Mesendoderm (in vitro differentiated cells): ENCODE measurements at regions not wholly inside any gene's neighbourhood (a gene's known extent, or its start where the extent isn't known, plus 50 kb on each side); places are given as distances from the start of the nearest gene placed in this dataset.

Experiments used
- DNase-seq: peaks from one replicate; pipeline ENCODE4 v3.0.0; 2013
- H2AK5ac ChIP-seq: 2 replicates; pipeline ENCODE4 v1.6.1; 2013; ENCODE audit warnings: low read length, inconsistent platforms
- H2BK120ac ChIP-seq: 2 replicates; pipeline ENCODE4 v1.6.1; 2013; ENCODE audit warnings: low read depth, mild to moderate bottlenecking, low read length, moderate library complexity, mixed read lengths
- H2BK15ac ChIP-seq: replicated peaks from 2 replicates; pipeline ENCODE4 v1.6.1; 2013; ENCODE audit warnings: low read depth, mild to moderate bottlenecking, moderate library complexity
- H2BK5ac ChIP-seq: 2 replicates; pipeline ENCODE4 v1.6.1; 2013; ENCODE audit warnings: low read length, inconsistent platforms
- H3K18ac ChIP-seq: 2 replicates; pipeline ENCODE4 v1.6.1; 2013; ENCODE audit warnings: mild to moderate bottlenecking, low read length, mixed read lengths
- H3K23ac ChIP-seq: one replicate; pipeline ENCODE4 v1.6.1; 2013; ENCODE audit warnings: low read length
- H3K27ac ChIP-seq: 2 replicates; pipeline ENCODE4 v1.5.1; 2013; ENCODE audit warnings: low read depth, mild to moderate bottlenecking, inconsistent platforms, low read length, moderate library complexity
- H3K27me3 ChIP-seq: 2 replicates; pipeline ENCODE4 v1.6.1; 2013; ENCODE audit warnings: low read length, control low read depth, mild to moderate bottlenecking, inconsistent platforms; ENCODE audit not compliant: insufficient read depth, poor library complexity
- H3K36me3 ChIP-seq: 2 replicates; pipeline ENCODE4 v1.6.1; 2013; ENCODE audit warnings: low read length, inconsistent platforms; ENCODE audit not compliant: control insufficient read depth, insufficient read depth
- H3K4ac ChIP-seq: one replicate; pipeline ENCODE4 v1.6.1; 2013; ENCODE audit warnings: low read depth, mild to moderate bottlenecking, low read length, moderate library complexity
- H3K4me1 ChIP-seq: 2 replicates; pipeline ENCODE4 v1.6.1; 2013; ENCODE audit warnings: low read depth, low read length, inconsistent platforms; ENCODE audit not compliant: control insufficient read depth
- H3K4me2 ChIP-seq: 2 replicates; pipeline ENCODE4 v1.6.1; 2013; ENCODE audit warnings: low read length
- H3K4me3 ChIP-seq: 2 replicates; pipeline ENCODE4 v1.5.1; 2013; ENCODE audit warnings: mild to moderate bottlenecking, low read length
- H3K56ac ChIP-seq: one replicate; pipeline ENCODE4 v1.6.1; 2013; ENCODE audit warnings: low read length
- H3K79me1 ChIP-seq: 2 replicates; pipeline ENCODE4 v1.6.1; 2013; ENCODE audit warnings: low read length, inconsistent platforms
- H3K79me2 ChIP-seq: 2 replicates; pipeline ENCODE4 v1.6.1; 2013; ENCODE audit warnings: mild to moderate bottlenecking, low read length; ENCODE audit not compliant: control insufficient read depth, insufficient read depth
- H3K9ac ChIP-seq: 2 replicates; pipeline ENCODE4 v1.6.1; 2013; ENCODE audit warnings: low read length, inconsistent platforms
- H4K5ac ChIP-seq: one replicate; pipeline ENCODE4 v1.6.1; 2013; ENCODE audit warnings: low read length
- H4K8ac ChIP-seq: one replicate; pipeline ENCODE4 v1.6.1; 2013; ENCODE audit warnings: low read depth, mild to moderate bottlenecking, control low read depth, low read length, moderate library complexity
- WGBS: extraction: QIAGEN DNeasy Blood & Tissue Kit; methylation state at CpG from one replicate; pipeline ENCODE4 v1.1.7; 2013; ENCODE audit warnings: low lambda C conversion rate, missing lambda C conversion rate; ENCODE audit not compliant: insufficient coverage; ENCODE audit errors: extremely low coverage; 5-methylcytosine and 5-hydroxymethylcytosine counted together

DNA sequence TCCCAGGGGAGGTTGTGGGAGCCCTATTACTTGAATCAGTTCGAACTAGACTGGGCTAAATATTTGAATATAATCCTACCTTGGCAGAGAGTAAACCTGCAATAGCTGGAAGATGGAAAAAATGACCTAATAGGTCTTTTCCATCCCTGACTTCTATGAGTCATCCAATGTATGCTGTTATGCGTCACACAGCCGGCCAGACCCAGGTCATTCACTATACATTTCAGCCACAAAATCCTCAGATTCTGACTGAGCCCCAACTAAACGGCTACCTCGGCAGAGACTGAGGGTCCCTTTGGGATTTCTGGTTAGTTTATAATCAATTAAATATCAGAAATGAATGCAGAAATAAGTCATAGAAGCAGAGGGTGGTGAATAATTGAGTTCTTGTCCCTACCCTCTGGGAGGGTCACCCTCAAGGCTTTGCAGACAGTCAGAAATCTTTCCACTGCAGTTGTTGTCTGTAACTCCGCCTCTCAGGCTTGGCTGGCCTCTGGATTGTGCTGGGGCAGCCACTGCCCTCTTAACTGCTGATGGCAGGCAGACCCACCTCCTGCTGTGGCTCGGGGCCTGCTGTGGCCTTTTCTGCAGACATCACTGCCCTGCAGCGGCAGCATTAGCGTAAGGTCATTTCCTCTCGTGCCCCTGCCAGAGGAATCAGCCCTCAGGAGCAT lies 240.5 kb downstream of the TGFB2 start:
- Histone ChIP-seq H3K79me1 (no peaks in the 10 kb centered on the region), H3K4me1 (no peaks in the 10 kb centered on the region), H2AK5ac (no peak overlapping the region), H3K4me2 (no peak overlapping the region), H3K27me3 (no peaks in the 10 kb centered on the region), H3K4me3 (no peak overlapping the region), H3K56ac (no peak overlapping the region), H3K79me2 (no peaks in the 10 kb centered on the region), H4K8ac (no peak overlapping the region), H3K23ac (no peak overlapping the region), H4K5ac (no peak overlapping the region), H3K4ac (no peak overlapping the region), H2BK15ac (no peak overlapping the region), H2BK120ac (no peak overlapping the region), H2BK5ac (no peak overlapping the region), H3K27ac (peak overlapping the region; percentile 74), H3K36me3 (no peaks in the 10 kb centered on the region), H3K9ac (no peak overlapping the region), H3K18ac (peak overlapping the region; percentile 34)
- WGBS, result no CpG with 5 or more reads among the region's 10 CpGs
- DNase-seq, result peak; percentile 94

GRCh38 chr1:218587900-218588299 lies 242.8 kb downstream of the TGFB2 start:
- Histone ChIP-seq H3K4ac (no peak overlapping the region), H3K36me3 (no peaks in the 10 kb centered on the region), H4K5ac (no peak overlapping the region), H3K4me3 (no peak overlapping the region), H2BK5ac (no peak overlapping the region), H3K9ac (no peak overlapping the region), H3K56ac (no peak overlapping the region), H3K4me1 (no peaks in the 10 kb centered on the region), H3K27me3 (no peaks in the 10 kb centered on the region), H3K27ac (no peak overlapping the region), H3K18ac (no peak overlapping the region), H3K23ac (no peak overlapping the region), H2BK15ac (no peak overlapping the region), H3K4me2 (no peak overlapping the region), H2BK120ac (no peak overlapping the region), H3K79me1 (no peaks in the 10 kb centered on the region), H3K79me2 (no peaks in the 10 kb centered on the region), H2AK5ac (no peak overlapping the region), H4K8ac (no peak overlapping the region)
- WGBS, result no CpG with 5 or more reads among the region's 2 CpGs
- no peak for DNase-seq

DNA sequence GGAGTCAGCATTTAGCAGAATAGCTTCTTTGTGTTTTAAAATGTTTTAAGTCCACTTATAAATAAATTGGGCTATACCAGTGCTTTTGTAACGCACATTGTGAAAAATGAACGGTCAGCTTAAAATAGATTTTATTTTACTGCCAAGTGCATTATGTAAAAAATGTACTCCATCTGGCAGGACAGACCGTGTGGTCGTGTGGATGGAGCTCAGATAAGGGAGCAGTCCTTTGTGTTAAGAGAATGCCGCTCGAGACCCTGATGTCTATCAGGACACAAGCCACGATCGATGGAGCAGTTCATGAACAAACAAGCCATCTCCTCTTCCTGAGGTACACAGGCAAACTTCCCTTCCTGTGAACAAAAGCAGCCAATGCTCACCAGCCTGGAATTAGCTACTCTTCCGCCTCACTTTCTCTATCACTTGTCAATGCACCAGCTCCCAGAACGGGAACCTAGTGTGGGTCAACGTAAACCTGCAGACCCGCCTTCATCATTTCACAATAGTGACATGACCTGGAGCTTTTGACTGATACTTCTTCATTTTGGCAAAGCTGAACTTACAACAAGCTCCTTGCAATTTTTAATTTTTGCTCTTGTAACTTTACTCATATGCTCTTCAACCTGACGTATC lies 243.5 kb downstream of the TGFB2 start:
- no peak overlapping the region for H3K27ac ChIP-seq
- no peak overlapping the region for H3K9ac ChIP-seq
- no peak overlapping the region for H2BK120ac ChIP-seq
- no peak overlapping the region for H4K5ac ChIP-seq
- H4K8ac ChIP-seq, result no peak overlapping the region
- no peaks in the 10 kb centered on the region for H3K79me1 ChIP-seq
- no peak overlapping the region for H2AK5ac ChIP-seq
- no peaks in the 10 kb centered on the region for H3K4me1 ChIP-seq
- H3K4ac ChIP-seq, result no peak overlapping the region
- H3K18ac ChIP-seq, result no peak overlapping the region
- no peaks in the 10 kb centered on the region for H3K79me2 ChIP-seq
- H3K4me2 ChIP-seq, result no peak overlapping the region
- H2BK5ac ChIP-seq, result no peak overlapping the region
- no peak overlapping the region for H2BK15ac ChIP-seq
- WGBS, result no CpG with 5 or more reads among the region's 13 CpGs
- no peak overlapping the region for H3K4me3 ChIP-seq
- no peak overlapping the region for H3K23ac ChIP-seq
- no peaks in the 10 kb centered on the region for H3K36me3 ChIP-seq
- no peaks in the 10 kb centered on the region for H3K27me3 ChIP-seq
- DNase-seq, result no peak
- no peak overlapping the region for H3K56ac ChIP-seq

GRCh38 chr1:218589487-218589886 lies 244.4 kb downstream of the TGFB2 start:
- no peak overlapping the region for H3K9ac ChIP-seq
- no peak overlapping the region for H4K8ac ChIP-seq
- H2BK15ac ChIP-seq, result no peak overlapping the region
- H3K4ac ChIP-seq, result no peak overlapping the region
- no CpG with 5 or more reads among the region's 6 CpGs for WGBS
- no peaks in the 10 kb centered on the region for H3K79me2 ChIP-seq
- H3K56ac ChIP-seq, result no peak overlapping the region
- H3K23ac ChIP-seq, result no peak overlapping the region
- H3K4me1 ChIP-seq, result no peaks in the 10 kb centered on the region
- DNase-seq, result no peak
- no peaks in the 10 kb centered on the region for H3K27me3 ChIP-seq
- H3K18ac ChIP-seq, result no peak overlapping the region
- H3K4me2 ChIP-seq, result no peak overlapping the region
- no peaks in the 10 kb centered on the region for H3K36me3 ChIP-seq
- no peak overlapping the region for H2BK120ac ChIP-seq
- H3K27ac ChIP-seq, result no peak overlapping the region
- H4K5ac ChIP-seq, result no peak overlapping the region
- H3K4me3 ChIP-seq, result no peak overlapping the region
- H2BK5ac ChIP-seq, result no peak overlapping the region
- H3K79me1 ChIP-seq, result no peaks in the 10 kb centered on the region
- no peak overlapping the region for H2AK5ac ChIP-seq

- Histone ChIP-seq H3K4me3 (no peak overlapping the region), H2BK120ac (no peak overlapping the region), H3K79me1 (no peaks in the 10 kb centered on the region), H2BK15ac (no peak overlapping the region), H3K27me3 (no peaks in the 10 kb centered on the region), H3K9ac (no peak overlapping the region), H3K4me2 (no peak overlapping the region), H3K4me1 (no peaks in the 10 kb centered on the region), H3K79me2 (no peaks in the 10 kb centered on the region), H3K36me3 (no peaks in the 10 kb centered on the region), H4K5ac (no peak overlapping the region), H3K4ac (no peak overlapping the region), H3K27ac (no peak overlapping the region), H3K56ac (no peak overlapping the region), H2AK5ac (no peak overlapping the region), H3K23ac (no peak overlapping the region), H3K18ac (no peak overlapping the region), H2BK5ac (no peak overlapping the region), H4K8ac (no peak overlapping the region)
- no peak for DNase-seq
Measured at GRCh38 chr1:218591966-218592365, 246.8 kb downstream of the TGFB2 start.

- H3K79me2 ChIP-seq, result no peaks in the 10 kb centered on the region
- no peak overlapping the region for H3K9ac ChIP-seq
- H2BK5ac ChIP-seq, result no peak overlapping the region
- H3K4me3 ChIP-seq, result no peak overlapping the region
- H3K27ac ChIP-seq, result no peak overlapping the region
- H3K18ac ChIP-seq, result no peak overlapping the region
- H3K23ac ChIP-seq, result no peak overlapping the region
- H4K8ac ChIP-seq, result no peak overlapping the region
- H3K4me2 ChIP-seq, result no peak overlapping the region
- H3K4me1 ChIP-seq, result no peaks in the 10 kb centered on the region
- H2BK15ac ChIP-seq, result no peak overlapping the region
- H3K27me3 ChIP-seq, result no peaks in the 10 kb centered on the region
- no peak overlapping the region for H4K5ac ChIP-seq
- WGBS, result no CpG with 5 or more reads among the region's 2 CpGs
- H2AK5ac ChIP-seq, result no peak overlapping the region
- H3K36me3 ChIP-seq, result no peaks in the 10 kb centered on the region
- no peak overlapping the region for H3K56ac ChIP-seq
- H3K79me1 ChIP-seq, result no peaks in the 10 kb centered on the region
- no peak overlapping the region for H3K4ac ChIP-seq
- H2BK120ac ChIP-seq, result no peak overlapping the region
- peak; percentile 54 for DNase-seq
Measured at GRCh38 chr1:218592688-218593087, 247.6 kb downstream of the TGFB2 start.
